WTC11 (cell line): ENCODE measurements at regions not wholly inside any gene's neighbourhood (a gene's known extent, or its start where the extent isn't known, plus 50 kb on each side); places are given as distances from the start of the nearest gene placed in this dataset.

Source experiments
- ATAC-seq: fragments of 200-7000 bp; cut with Tn5 transposase; 2 replicates; pipeline ENCODE4 v1.10.0; 2021; ENCODE audit warnings: mild to moderate bottlenecking, moderate library complexity
- CTCF ChIA-PET: fragments of 300-600 bp; sonication (Branson Sonifier 250); formaldehyde crosslinking; loops from one replicate; lab custom pipeline; 2021; ENCODE audit warnings: antibody characterized with exemption; lab: Charles Lee
- POLR2A ChIA-PET: fragments of 350-600 bp; sonication (Branson Sonifier 250); formaldehyde crosslinking; loops from one replicate; lab custom pipeline; 2021; ENCODE audit warnings: antibody characterized with exemption; lab: Charles Lee
- DNase-seq: peaks from one replicate; pipeline ENCODE4 v3.0.0; 2021; ENCODE audit warnings: low spot score
- H3K27ac Mint-ChIP-seq: 2 replicates; pipeline ENCODE4 v1.8.0; 2021; ENCODE audit warnings: mixed read lengths
- H3K27me3 Mint-ChIP-seq: 2 replicates; pipeline ENCODE4 v1.8.0; 2021; ENCODE audit warnings: low read depth, mild to moderate bottlenecking, moderate library complexity, mixed read lengths
- H3K36me3 Mint-ChIP-seq: 2 replicates; pipeline ENCODE4 v1.8.0; 2021; ENCODE audit warnings: mixed read lengths
- H3K4me1 Mint-ChIP-seq: 2 replicates; pipeline ENCODE4 v1.8.0; 2022; ENCODE audit warnings: mixed read lengths
- H3K4me3 Mint-ChIP-seq: 2 replicates; pipeline ENCODE4 v1.8.0; 2021; ENCODE audit warnings: mild to moderate bottlenecking, moderate library complexity, mixed read lengths
- H3K9me3 Mint-ChIP-seq: 2 replicates; pipeline ENCODE4 v1.8.0; 2021; ENCODE audit warnings: mixed read lengths
- ATF2 ChIP-seq: sonication (generic); formaldehyde crosslinking; IDR thresholded peaks from 2 replicates; pipeline ENCODE4 v1.8.1; 2022; ENCODE audit warnings: low read depth, missing genetic modification reagents, borderline replicate concordance
- CBFB ChIP-seq: sonication (generic); formaldehyde crosslinking; IDR thresholded peaks from 2 replicates; pipeline ENCODE4 v1.8.1; 2022; ENCODE audit warnings: mild to moderate bottlenecking, low read depth, missing genetic modification reagents
- CREM ChIP-seq: sonication (generic); formaldehyde crosslinking; IDR thresholded peaks from 2 replicates; pipeline ENCODE4 v1.8.1; 2022; ENCODE audit warnings: mild to moderate bottlenecking, missing genetic modification reagents, moderate library complexity
- FOXJ3 ChIP-seq: sonication (generic); formaldehyde crosslinking; IDR thresholded peaks from 2 replicates; pipeline ENCODE4 v1.9.0; 2021; ENCODE audit warnings: missing genetic modification reagents, mild to moderate bottlenecking, borderline replicate concordance
- GRHL2 ChIP-seq: fragments of 250-450 bp; sonication (Bioruptor Pico); IDR thresholded peaks from 2 replicates; pipeline ENCODE4 v1.8.0; 2022; ENCODE audit warnings: mild to moderate bottlenecking, moderate library complexity; ENCODE audit not compliant: insufficient replicate concordance, severe bottlenecking
- HMGA2 ChIP-seq: fragments of 250-450 bp; sonication (Bioruptor Pico); IDR thresholded peaks from 2 replicates; pipeline ENCODE4 v1.4.0; 2021; ENCODE audit warnings: mild to moderate bottlenecking, moderate library complexity
- IRF1 ChIP-seq: sonication (generic); formaldehyde crosslinking; IDR thresholded peaks from 2 replicates; pipeline ENCODE4 v1.8.0; 2023; ENCODE audit warnings: missing genetic modification reagents
- IRF2 ChIP-seq: sonication (generic); formaldehyde crosslinking; IDR thresholded peaks from 2 replicates; pipeline ENCODE4 v1.8.0; 2022; ENCODE audit warnings: low read depth, missing genetic modification reagents, borderline replicate concordance
- JAZF1 ChIP-seq: fragments of 250-450 bp; sonication (Bioruptor Pico); IDR thresholded peaks from 2 replicates; pipeline ENCODE4 v1.9.0; 2021; ENCODE audit warnings: moderate library complexity, mild to moderate bottlenecking, inconsistent platforms
- JUN ChIP-seq: sonication (generic); formaldehyde crosslinking; IDR thresholded peaks from 2 replicates; pipeline ENCODE4 v1.8.0; 2023; ENCODE audit warnings: mild to moderate bottlenecking, missing genetic modification reagents
- MLX ChIP-seq: sonication (generic); formaldehyde crosslinking; IDR thresholded peaks from 2 replicates; pipeline ENCODE4 v1.8.1; 2023; ENCODE audit warnings: mild to moderate bottlenecking, missing genetic modification reagents, moderate library complexity
- SMAD4 ChIP-seq: sonication (generic); formaldehyde crosslinking; IDR thresholded peaks from 2 replicates; pipeline ENCODE4 v1.8.0; 2022; ENCODE audit warnings: mild to moderate bottlenecking, missing genetic modification reagents
- ZNF425 ChIP-seq: fragments of 250-450 bp; sonication (Bioruptor Pico); conservative IDR thresholded peaks from 2 replicates; pipeline ENCODE4 v1.9.0; 2021; ENCODE audit warnings: mild to moderate bottlenecking
- TF ChIP-seq, protein P1 (sequence below): fragments of 250-450 bp; sonication (Bioruptor Pico); IDR thresholded peaks from 2 replicates; pipeline ENCODE4 v1.9.0; 2021; ENCODE audit warnings: moderate library complexity, mild to moderate bottlenecking, inconsistent platforms, borderline replicate concordance
- TF ChIP-seq, protein P2 (sequence below): sonication (generic); formaldehyde crosslinking; IDR thresholded peaks from 2 replicates; pipeline ENCODE4 v1.8.1; 2022; ENCODE audit warnings: low read depth, mild to moderate bottlenecking, moderate library complexity, missing genetic modification reagents, borderline replicate concordance

DNA sequence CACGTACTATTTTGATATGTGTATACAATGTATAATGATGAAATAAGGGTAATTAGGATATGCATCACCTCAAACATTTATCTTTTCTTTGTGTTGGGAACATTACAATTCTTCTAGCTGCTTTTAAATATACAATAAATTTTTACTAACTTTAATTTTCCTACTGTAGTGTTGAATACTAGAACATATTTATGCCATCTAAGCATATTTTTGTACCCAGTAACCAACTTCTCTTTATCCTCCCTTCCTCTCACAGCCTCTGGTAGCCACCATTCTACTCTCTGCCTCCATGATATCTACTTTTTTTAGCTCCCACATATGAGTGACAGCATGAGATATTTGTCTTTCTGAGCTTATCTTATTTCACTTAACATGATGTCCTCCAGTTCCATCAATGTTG lies 468.0 kb downstream of the COL11A1 start (continued):
- TF ChIP-seq ATF2 (CRISPR knock-in tag) = no peak
- no peak for TF ChIP-seq SMAD4 (CRISPR knock-in tag)
- TF ChIP-seq, protein P1, sequence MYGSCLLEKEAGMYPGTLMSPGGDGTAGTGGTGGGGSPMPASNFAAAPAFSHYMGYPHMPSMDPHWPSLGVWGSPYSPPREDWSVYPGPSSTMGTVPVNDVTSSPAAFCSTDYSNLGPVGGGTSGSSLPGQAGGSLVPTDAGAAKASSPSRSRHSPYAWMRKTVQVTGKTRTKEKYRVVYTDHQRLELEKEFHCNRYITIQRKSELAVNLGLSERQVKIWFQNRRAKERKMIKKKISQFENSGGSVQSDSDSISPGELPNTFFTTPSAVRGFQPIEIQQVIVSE (CRISPR knock-in tag) = no peak
- TF ChIP-seq CREM (CRISPR knock-in tag) = no peak
- TF ChIP-seq ZNF425 (CRISPR knock-in tag) = no peak
- no peak for TF ChIP-seq JUN
- TF ChIP-seq IRF2 = no peak

GRCh38 chr1:102631691-102632090 lies 476.6 kb downstream of the COL11A1 start:
- TF ChIP-seq GRHL2 (CRISPR knock-in tag) = no peak
- TF ChIP-seq JAZF1 (CRISPR knock-in tag) = no peak
- Mint-ChIP-seq H3K36me3 (no peaks in the 10 kb centered on the region), H3K27me3 (no peaks in the 10 kb centered on the region), H3K9me3 (no peaks in the 10 kb centered on the region), H3K4me1 (no peaks in the 10 kb centered on the region), H3K27ac (no peak overlapping the region), H3K4me3 (no peak overlapping the region)
- ChIA-PET CTCF (no interaction called here), POLR2A (no interaction called here)
- DNase-seq (no peak), ATAC-seq (no peak)

GRCh38 chr1:102630041-102630440 lies 478.3 kb downstream of the COL11A1 start:
- ChIA-PET POLR2A (no interaction called here), CTCF (no interaction called here)
- no peak overlapping the region for H3K27ac Mint-ChIP-seq
- TF ChIP-seq FOXJ3 (CRISPR knock-in tag) (no peak), HMGA2 (CRISPR knock-in tag) (no peak), IRF1 (CRISPR knock-in tag) (no peak), IRF2 (no peak), CBFB (CRISPR knock-in tag) (no peak), MLX (CRISPR knock-in tag) (no peak), CREM (CRISPR knock-in tag) (no peak)
- TF ChIP-seq, protein P2, sequence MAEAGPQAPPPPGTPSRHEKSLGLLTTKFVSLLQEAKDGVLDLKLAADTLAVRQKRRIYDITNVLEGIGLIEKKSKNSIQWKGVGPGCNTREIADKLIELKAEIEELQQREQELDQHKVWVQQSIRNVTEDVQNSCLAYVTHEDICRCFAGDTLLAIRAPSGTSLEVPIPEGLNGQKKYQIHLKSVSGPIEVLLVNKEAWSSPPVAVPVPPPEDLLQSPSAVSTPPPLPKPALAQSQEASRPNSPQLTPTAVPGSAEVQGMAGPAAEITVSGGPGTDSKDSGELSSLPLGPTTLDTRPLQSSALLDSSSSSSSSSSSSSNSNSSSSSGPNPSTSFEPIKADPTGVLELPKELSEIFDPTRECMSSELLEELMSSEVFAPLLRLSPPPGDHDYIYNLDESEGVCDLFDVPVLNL = no peak
- TF ChIP-seq, protein P1 (CRISPR knock-in tag) = no peak
- no peak overlapping the region for H3K4me3 Mint-ChIP-seq
- DNase-seq = no peak
- no peaks in the 10 kb centered on the region for H3K36me3 Mint-ChIP-seq
- 0 out of 2 replicates have a peak, but pooled peaks cover 1% of the 10 kb centered on the region for H3K9me3 Mint-ChIP-seq
- no peaks in the 10 kb centered on the region for H3K4me1 Mint-ChIP-seq
- no peak for ATAC-seq
- H3K27me3 Mint-ChIP-seq = no peaks in the 10 kb centered on the region
